SK-N-SH (cell line): ENCODE measurements at regions not wholly inside any gene's neighbourhood (a gene's known extent, or its start where the extent isn't known, plus 50 kb on each side); places are given as distances from the start of the nearest gene placed in this dataset.

ENCODE experiments used
- CTCF ChIA-PET: fragments of 300-600, 350-600 bp; formaldehyde crosslinking; extraction: SDS; loops from one replicate; lab custom pipeline; 2021; lab: Yijun Ruan, JAX
- POLR2A ChIA-PET: fragments of 350-600 bp; sonication (Branson Sonifier 250); formaldehyde crosslinking; extraction: SDS; loops from one replicate; lab custom pipeline; 2020; ENCODE audit warnings: antibody characterized with exemption, inconsistent platforms; lab: Yijun Ruan, JAX
- DNase-seq: peaks from one replicate; pipeline ENCODE4 v3.0.0; 2012
- H2AFZ ChIP-seq: fragments of 200-600 bp; sonication (generic); 2 replicates; pipeline ENCODE4 v1.8.1; 2016; ENCODE audit warnings: antibody characterized with exemption, mild to moderate bottlenecking, low read depth
- H3F3A ChIP-seq: fragments of 200-600 bp; sonication (generic); replicated peaks from 2 replicates; pipeline ENCODE3; 2016; ENCODE audit warnings: antibody characterized with exemption, mild to moderate bottlenecking; ENCODE audit not compliant: insufficient read depth
- H3K27ac ChIP-seq, 2 experiments: fragments of 200-500 bp in 1 of 2; fragments of 200-600 bp in 1 of 2; sonication (Bioruptor generic) in 1 of 2; sonication (generic), shearing (Covaris generic) in 1 of 2; 2 replicates each; pipeline versions ENCODE4 v1.5.1 to v1.6.1; 2014 to 2016; ENCODE audit warnings: low read depth in 2 of 2, inconsistent platforms in 1 of 2, low read length in 1 of 2, mild to moderate bottlenecking in 1 of 2, mixed read lengths in 1 of 2
- H3K27me3 ChIP-seq: fragments of 200-600 bp; sonication (generic), shearing (Covaris generic); 2 replicates; pipeline ENCODE4 v1.6.1; 2016; ENCODE audit warnings: mixed run types; ENCODE audit not compliant: insufficient read depth
- H3K36me3 ChIP-seq, 2 experiments: fragments of 200-500 bp in 1 of 2; fragments of 200-600 bp in 1 of 2; sonication (Bioruptor generic) in 1 of 2; sonication (generic) in 1 of 2; replicated peaks in 1 of 2; 2 replicates each; pipeline versions ENCODE3 to v1.5.1; 2014 to 2016; ENCODE audit warnings: low read length in 1 of 2, mild to moderate bottlenecking in 1 of 2; ENCODE audit not compliant: insufficient read depth in 2 of 2, control insufficient read depth in 1 of 2
- H3K4me1 ChIP-seq, 2 experiments: fragments of 200-500 bp in 1 of 2; fragments of 200-600 bp in 1 of 2; sonication (Bioruptor generic) in 1 of 2; sonication (generic), shearing (Covaris generic) in 1 of 2; 2 replicates each; pipeline versions ENCODE4 v1.5.1 to v1.6.1; 2014 to 2016; ENCODE audit warnings: low read depth in 1 of 2, low read length in 1 of 2, mixed run types in 1 of 2; ENCODE audit not compliant: insufficient read depth in 2 of 2, control insufficient read depth in 1 of 2
- H3K4me2 ChIP-seq: fragments of 200-600 bp; sonication (generic), shearing (Covaris generic); 2 replicates; pipeline ENCODE4 v1.6.1; 2017; ENCODE audit warnings: mixed run types
- H3K4me3 ChIP-seq, 2 experiments: fragments of 200-500 bp in 1 of 2; fragments of 200-600 bp in 1 of 2; sonication (Bioruptor generic) in 1 of 2; sonication (generic), shearing (Covaris generic) in 1 of 2; 2 replicates each; pipeline versions ENCODE4 v1.5.1 to v1.8.1; 2014 to 2016; ENCODE audit warnings: low read depth in 2 of 2, inconsistent platforms in 1 of 2, low read length in 1 of 2, mild to moderate bottlenecking in 1 of 2, mixed read lengths in 1 of 2, moderate library complexity in 1 of 2
- H3K79me2 ChIP-seq: fragments of 200-600 bp; sonication (generic); 2 replicates; pipeline ENCODE4 v1.8.1; 2017; ENCODE audit warnings: mild to moderate bottlenecking; ENCODE audit not compliant: insufficient read depth
- H3K9ac ChIP-seq: fragments of 200-600 bp; sonication (generic); 2 replicates; pipeline ENCODE4 v1.6.1; 2017; ENCODE audit warnings: mixed run types
- H3K9me2 ChIP-seq: fragments of 200-600 bp; sonication (generic); 2 replicates; pipeline ENCODE4 v1.6.1; 2017; ENCODE audit warnings: mixed run types
- H3K9me3 ChIP-seq: fragments of 200-600 bp; sonication (generic); 2 replicates; pipeline ENCODE4 v1.6.1; 2017; ENCODE audit warnings: mixed run types, mild to moderate bottlenecking, moderate library complexity
- H4K20me1 ChIP-seq: fragments of 200-600 bp; sonication (generic); 2 replicates; pipeline ENCODE4 v1.6.1; 2017; ENCODE audit warnings: mild to moderate bottlenecking, mixed run types; ENCODE audit not compliant: insufficient read depth
- ELF1 ChIP-seq: IDR thresholded peaks from 2 replicates; pipeline ENCODE4 v1.4.0; 2012
- EP300 ChIP-seq, 2 experiments: IDR thresholded peaks; 2 replicates each; pipeline versions ENCODE4 v1.4.0 to v1.6.1; 2012; ENCODE audit warnings: borderline replicate concordance in 1 of 2, low read depth in 1 of 2, low read length in 1 of 2
- EZH2phosphoT487 ChIP-seq: fragments of 200-600 bp; sonication (generic); IDR thresholded peaks from 2 replicates; pipeline ENCODE4 v1.6.1; 2017; ENCODE audit warnings: low read depth, mixed run types, mild to moderate bottlenecking, antibody characterized with exemption, moderate library complexity, borderline replicate concordance
- GABPA ChIP-seq: IDR thresholded peaks from 2 replicates; pipeline ENCODE4 v1.4.0; 2012; ENCODE audit warnings: low read depth, mild to moderate bottlenecking
- GATA2 ChIP-seq: sonication (generic); formaldehyde crosslinking; IDR thresholded peaks from 2 replicates; pipeline ENCODE4 v1.5.0; 2020; ENCODE audit warnings: mild to moderate bottlenecking, missing genetic modification reagents
- JUND ChIP-seq: IDR thresholded peaks from 2 replicates; pipeline ENCODE4 v1.4.0; 2012
- MEF2A ChIP-seq: IDR thresholded peaks from 2 replicates; pipeline ENCODE4 v1.4.0; 2012; ENCODE audit warnings: low read depth, borderline replicate concordance
- MXI1 ChIP-seq: IDR thresholded peaks from 2 replicates; pipeline ENCODE4 v1.6.1; 2012; ENCODE audit warnings: mild to moderate bottlenecking, low read depth, low read length, improper control_type of control experiment
- NFIC ChIP-seq: IDR thresholded peaks from 2 replicates; pipeline ENCODE4 v1.4.0; 2012; ENCODE audit warnings: borderline replicate concordance
- NRF1 ChIP-seq: IDR thresholded peaks from 2 replicates; pipeline ENCODE4 v1.6.1; 2012; ENCODE audit warnings: low read depth, mild to moderate bottlenecking, low read length
- POLR2AphosphoS5 ChIP-seq: IDR thresholded peaks from 2 replicates; pipeline ENCODE4 v1.6.1; 2012; ENCODE audit warnings: low read depth, low read length
- RAD21 ChIP-seq: IDR thresholded peaks from 2 replicates; pipeline ENCODE4 v1.6.1; 2012; ENCODE audit warnings: mild to moderate bottlenecking, low read length
- RFX5 ChIP-seq: IDR thresholded peaks from 2 replicates; pipeline ENCODE4 v1.6.1; 2012; ENCODE audit warnings: mild to moderate bottlenecking, improper control_type of control experiment, low read length
- TEAD4 ChIP-seq: IDR thresholded peaks from 2 replicates; pipeline ENCODE4 v1.4.0; 2012; ENCODE audit warnings: mild to moderate bottlenecking, borderline replicate concordance; ENCODE audit not compliant: insufficient read depth
- YY1 ChIP-seq: IDR thresholded peaks from 2 replicates; pipeline ENCODE4 v1.4.0; 2012; ENCODE audit warnings: low read depth, mild to moderate bottlenecking
- WGBS: methylation state at CpG from one replicate; pipeline ENCODE4 v1.1.6; 2017; ENCODE audit warnings: low lambda C conversion rate; 5-methylcytosine and 5-hydroxymethylcytosine counted together
- TF ChIP-seq, protein P1 (sequence below): IDR thresholded peaks from 2 replicates; pipeline ENCODE4 v1.4.0; 2012; ENCODE audit warnings: low read depth
- TF ChIP-seq, protein P2 (sequence below): IDR thresholded peaks from 2 replicates; pipeline ENCODE4 v1.4.0; 2012; ENCODE audit warnings: low read depth, borderline replicate concordance
- TF ChIP-seq, protein P3 (sequence below): fragments of 200-600 bp; sonication (generic); IDR thresholded peaks from 2 replicates; pipeline ENCODE4 v1.6.1; 2017; ENCODE audit warnings: antibody characterized with exemption, mild to moderate bottlenecking, moderate library complexity
- TF ChIP-seq, protein P4 (sequence below): IDR thresholded peaks from 2 replicates; pipeline ENCODE4; 2012

DNA sequence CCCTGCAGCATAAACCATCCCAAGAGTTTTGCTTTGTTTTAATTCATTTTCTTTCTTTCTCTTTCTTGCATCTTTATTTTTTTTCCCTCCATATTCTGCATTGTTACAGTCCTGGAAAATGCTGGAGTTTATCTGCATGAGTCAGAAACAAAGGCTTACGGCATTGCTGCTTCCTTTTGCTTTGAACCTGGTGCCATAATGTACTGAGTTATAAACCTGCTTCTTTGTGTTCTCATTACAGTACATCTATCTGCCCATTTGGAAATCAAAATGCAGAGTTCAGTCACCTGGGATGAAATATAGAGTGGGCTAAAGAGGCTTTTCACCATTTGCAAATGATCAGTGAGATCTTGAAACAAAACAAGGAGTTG, 1009.2 kb upstream of the FANCL start:
- Histone ChIP-seq H3K9me3 (no peaks in the 10 kb centered on the region), H2AFZ (no peak overlapping the region), H3F3A (no peaks in the 10 kb centered on the region), H3K79me2 (no peaks in the 10 kb centered on the region), H3K27me3 (no peaks in the 10 kb centered on the region), H3K9me2 (no peaks in the 10 kb centered on the region), H3K27ac (no peak overlapping the region), H3K4me3 (no peak overlapping the region), H3K36me3 (no peaks in the 10 kb centered on the region), H4K20me1 (no peaks in the 10 kb centered on the region), H3K9ac (no peak overlapping the region), H3K4me1 (peaks cover 0 to 2% of the 10 kb centered on the region in 2 experiments; a peak in 1 of 4 replicates), H3K4me2 (no peak overlapping the region)
- POLR2A ChIA-PET: no interaction called here
- TF ChIP-seq, protein P1, sequence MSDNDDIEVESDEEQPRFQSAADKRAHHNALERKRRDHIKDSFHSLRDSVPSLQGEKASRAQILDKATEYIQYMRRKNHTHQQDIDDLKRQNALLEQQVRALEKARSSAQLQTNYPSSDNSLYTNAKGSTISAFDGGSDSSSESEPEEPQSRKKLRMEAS: no peak
- no peak for TF ChIP-seq EP300 (IDR thresholded peaks at IDR 0.05; ENCODE audit: borderline replicate concordance in 1 of 2, low read depth in 1 of 2, low read length in 1 of 2)
- 50% methylated on average over 1 of the region's 1 CpG for WGBS
- CTCF ChIA-PET: no interaction called here
- DNase-seq: no peak

DNA sequence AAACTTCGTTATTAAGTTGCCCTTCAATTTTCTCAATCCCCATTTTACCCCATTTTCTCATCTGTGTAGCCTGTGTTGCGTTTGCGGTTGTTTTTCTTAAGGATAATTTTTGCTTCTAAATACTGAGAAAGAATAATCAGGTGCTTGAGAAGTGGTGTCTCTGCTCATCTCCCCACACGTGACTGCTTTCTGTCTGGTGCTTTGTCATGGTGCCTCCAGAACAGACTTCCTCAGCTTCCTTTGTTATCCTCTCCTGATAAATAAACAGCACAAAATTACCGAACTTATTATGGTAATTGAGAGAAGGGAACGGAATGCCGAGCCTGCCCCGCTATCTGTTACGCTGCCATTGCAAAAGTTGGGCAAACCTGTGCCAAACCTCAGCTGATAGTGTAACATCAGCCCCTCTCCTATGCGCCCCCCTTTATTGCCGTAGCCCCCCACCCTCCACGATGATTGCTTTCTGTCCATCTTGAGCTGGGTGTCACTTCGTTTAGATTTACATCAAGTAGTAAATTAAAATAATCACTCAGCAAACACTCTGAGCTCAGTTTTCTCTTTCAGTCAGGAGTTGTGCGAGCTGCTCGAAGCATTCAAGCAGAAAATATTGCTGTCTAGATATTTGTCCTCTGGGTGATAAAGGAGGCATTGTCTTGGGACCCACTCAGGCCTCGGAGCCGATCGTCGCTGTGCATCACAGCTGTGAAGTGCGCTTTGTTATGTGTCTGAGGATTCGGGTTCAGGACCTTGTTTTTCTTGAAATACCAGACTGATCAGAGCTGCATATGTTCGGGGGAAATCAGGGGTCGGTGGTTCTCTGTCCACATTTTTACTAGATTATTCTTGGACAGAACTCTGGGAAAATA, 1008.5 kb upstream of the FANCL start:
- H3K27me3 ChIP-seq: no peaks in the 10 kb centered on the region
- H4K20me1 ChIP-seq: no peaks in the 10 kb centered on the region
- H3K9me3 ChIP-seq: no peaks in the 10 kb centered on the region
- H3K27ac ChIP-seq: no peak overlapping the region
- no peak overlapping the region for H2AFZ ChIP-seq
- POLR2A ChIA-PET: no interaction called here
- H3F3A ChIP-seq: no peaks in the 10 kb centered on the region
- no peak for DNase-seq
- WGBS: 44% methylated on average over 23 of the region's 23 CpGs
- H3K4me2 ChIP-seq: no peak overlapping the region
- no peaks in the 10 kb centered on the region for H3K79me2 ChIP-seq
- no peaks in the 10 kb centered on the region for H3K36me3 ChIP-seq
- H3K9me2 ChIP-seq: no peaks in the 10 kb centered on the region
- TF ChIP-seq, protein P1: no peak
- TF ChIP-seq, protein P2, sequence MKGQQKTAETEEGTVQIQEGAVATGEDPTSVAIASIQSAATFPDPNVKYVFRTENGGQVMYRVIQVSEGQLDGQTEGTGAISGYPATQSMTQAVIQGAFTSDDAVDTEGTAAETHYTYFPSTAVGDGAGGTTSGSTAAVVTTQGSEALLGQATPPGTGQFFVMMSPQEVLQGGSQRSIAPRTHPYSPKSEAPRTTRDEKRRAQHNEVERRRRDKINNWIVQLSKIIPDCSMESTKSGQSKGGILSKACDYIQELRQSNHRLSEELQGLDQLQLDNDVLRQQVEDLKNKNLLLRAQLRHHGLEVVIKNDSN: no peak
- TF ChIP-seq, protein P3, sequence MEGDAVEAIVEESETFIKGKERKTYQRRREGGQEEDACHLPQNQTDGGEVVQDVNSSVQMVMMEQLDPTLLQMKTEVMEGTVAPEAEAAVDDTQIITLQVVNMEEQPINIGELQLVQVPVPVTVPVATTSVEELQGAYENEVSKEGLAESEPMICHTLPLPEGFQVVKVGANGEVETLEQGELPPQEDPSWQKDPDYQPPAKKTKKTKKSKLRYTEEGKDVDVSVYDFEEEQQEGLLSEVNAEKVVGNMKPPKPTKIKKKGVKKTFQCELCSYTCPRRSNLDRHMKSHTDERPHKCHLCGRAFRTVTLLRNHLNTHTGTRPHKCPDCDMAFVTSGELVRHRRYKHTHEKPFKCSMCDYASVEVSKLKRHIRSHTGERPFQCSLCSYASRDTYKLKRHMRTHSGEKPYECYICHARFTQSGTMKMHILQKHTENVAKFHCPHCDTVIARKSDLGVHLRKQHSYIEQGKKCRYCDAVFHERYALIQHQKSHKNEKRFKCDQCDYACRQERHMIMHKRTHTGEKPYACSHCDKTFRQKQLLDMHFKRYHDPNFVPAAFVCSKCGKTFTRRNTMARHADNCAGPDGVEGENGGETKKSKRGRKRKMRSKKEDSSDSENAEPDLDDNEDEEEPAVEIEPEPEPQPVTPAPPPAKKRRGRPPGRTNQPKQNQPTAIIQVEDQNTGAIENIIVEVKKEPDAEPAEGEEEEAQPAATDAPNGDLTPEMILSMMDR: no peak
- TF ChIP-seq POLR2AphosphoS5 (no peak), NRF1 (no peak), MXI1 (no peak), GATA2 (no peak), EZH2phosphoT487 (no peak), TEAD4 (no peak), RAD21 (no peak), ELF1 (no peak), RFX5 (no peak), JUND (no peak), NFIC (no peak), MEF2A (no peak), YY1 (no peak), GABPA (no peak)
- TF ChIP-seq, protein P4, sequence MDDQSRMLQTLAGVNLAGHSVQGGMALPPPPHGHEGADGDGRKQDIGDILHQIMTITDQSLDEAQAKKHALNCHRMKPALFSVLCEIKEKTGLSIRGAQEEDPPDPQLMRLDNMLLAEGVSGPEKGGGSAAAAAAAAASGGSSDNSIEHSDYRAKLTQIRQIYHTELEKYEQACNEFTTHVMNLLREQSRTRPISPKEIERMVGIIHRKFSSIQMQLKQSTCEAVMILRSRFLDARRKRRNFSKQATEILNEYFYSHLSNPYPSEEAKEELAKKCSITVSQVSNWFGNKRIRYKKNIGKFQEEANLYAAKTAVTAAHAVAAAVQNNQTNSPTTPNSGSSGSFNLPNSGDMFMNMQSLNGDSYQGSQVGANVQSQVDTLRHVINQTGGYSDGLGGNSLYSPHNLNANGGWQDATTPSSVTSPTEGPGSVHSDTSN: no peak
- no peak overlapping the region for H3K4me3 ChIP-seq
- CTCF ChIA-PET: no interaction called here
- H3K4me1 ChIP-seq: peaks cover 0 to 2% of the 10 kb centered on the region in 2 experiments; a peak in 1 of 4 replicates
- no peak overlapping the region for H3K9ac ChIP-seq
